ENCODE measurements at regions not wholly inside any gene's neighbourhood (a gene's known extent, or its start where the extent isn't known, plus 50 kb on each side); places are given as distances from the start of the nearest gene placed in this dataset.

- DNase-seq (ENCODE audit: low spot score), result no peak
These were observed 118.5 kb upstream of the HS6ST1 start for GRCh38 chr2:128437204-128437565.

- no peak for DNase-seq (ENCODE audit: low spot score)
These were observed 119.4 kb upstream of the HS6ST1 start for GRCh38 chr2:128438091-128438490.

GRCh38 chr2:128438586-128438985 lies 119.9 kb upstream of the HS6ST1 start:
- DNase-seq (ENCODE audit: low spot score), result no peak

GRCh38 chr2:128439031-128439790 lies 120.5 kb upstream of the HS6ST1 start:
- DNase-seq (ENCODE audit: low spot score), result no peak

GRCh38 chr2:128439791-128440665 lies 121.4 kb upstream of the HS6ST1 start:
- DNase-seq (ENCODE audit: low spot score), result no peak

GRCh38 chr2:128440666-128441340 lies 122.1 kb upstream of the HS6ST1 start:
- DNase-seq (ENCODE audit: low spot score), result no peak

- DNase-seq (ENCODE audit: low spot score), result no peak
These were observed 122.8 kb upstream of the HS6ST1 start for GRCh38 chr2:128441341-128442052.

GRCh38 chr2:128442053-128442751 lies 123.5 kb upstream of the HS6ST1 start:
- no peak for DNase-seq (ENCODE audit: low spot score)

- DNase-seq (ENCODE audit: low spot score), result no peak
These were observed 124.2 kb upstream of the HS6ST1 start for GRCh38 chr2:128442891-128443302.

- no peak for DNase-seq (ENCODE audit: low spot score)
These were observed 125.6 kb upstream of the HS6ST1 start for GRCh38 chr2:128444121-128444771.

- no peak for DNase-seq (ENCODE audit: low spot score)
These were observed 126.3 kb upstream of the HS6ST1 start for GRCh38 chr2:128444816-128445522.

GRCh38 chr2:128445523-128445900 lies 126.8 kb upstream of the HS6ST1 start:
- DNase-seq (ENCODE audit: low spot score), result no peak

GRCh38 chr2:128446049-128446873 lies 127.6 kb upstream of the HS6ST1 start:
- DNase-seq (ENCODE audit: low spot score), result no peak

- no peak for DNase-seq (ENCODE audit: low spot score)
These were observed 128.3 kb upstream of the HS6ST1 start for GRCh38 chr2:128446874-128447537.

- no peak for DNase-seq (ENCODE audit: low spot score)
These were observed 128.9 kb upstream of the HS6ST1 start for GRCh38 chr2:128447538-128447995.

- DNase-seq (ENCODE audit: low spot score), result no peak
These were observed 129.9 kb upstream of the HS6ST1 start for GRCh38 chr2:128448331-128449225.

- no peak for DNase-seq (ENCODE audit: low spot score)
These were observed 130.8 kb upstream of the HS6ST1 start for GRCh38 chr2:128449226-128450061.
